ENCODE measurements at regions not wholly inside any gene's neighbourhood (a gene's known extent, or its start where the extent isn't known, plus 50 kb on each side); places are given as distances from the start of the nearest gene placed in this dataset.

DNA sequence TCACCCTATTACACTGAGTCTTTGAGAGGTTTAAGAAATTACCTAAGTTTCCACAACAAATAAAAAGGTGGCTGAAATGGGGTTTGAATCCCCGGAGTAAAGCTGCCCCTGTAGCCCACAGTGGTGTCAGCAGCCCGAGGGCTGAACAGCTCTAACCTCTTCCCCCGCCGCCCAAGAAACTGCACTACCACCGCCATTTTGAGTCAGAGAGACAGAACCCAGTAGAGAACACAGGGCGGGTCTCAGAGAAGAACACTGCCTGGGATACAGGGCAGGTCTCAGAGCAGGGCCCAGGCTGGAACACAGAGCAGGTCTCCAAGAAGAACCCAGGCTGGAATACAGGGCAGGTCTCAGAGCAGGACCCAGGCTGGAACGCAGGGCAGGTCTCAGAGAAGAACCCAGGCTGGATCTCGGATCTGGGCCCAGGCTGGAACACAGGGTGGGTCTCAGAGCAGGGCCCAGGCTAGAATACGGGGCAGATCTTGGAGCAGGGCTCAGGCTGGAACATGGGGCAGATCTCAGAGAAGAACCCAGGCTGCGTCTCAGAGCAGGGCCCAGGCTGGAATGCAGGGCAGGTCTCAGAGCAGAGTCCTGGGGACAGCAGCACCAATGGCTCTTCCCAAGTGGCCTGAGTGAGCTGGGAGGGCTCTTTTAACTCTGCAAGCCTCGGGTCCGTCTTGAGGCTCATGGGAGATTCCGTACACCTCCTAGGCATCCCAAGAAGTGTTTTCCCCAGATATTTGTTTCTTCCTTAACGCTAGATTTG lies 85.9 kb upstream of the LANCL2 start:
- ChIA-PET CTCF (interaction anchor here (2.1 kb wide), 1 partner anchor 135 kb away, joined by 11 read pairs; no protein-coding TSS in a partner anchor), POLR2A (ENCODE audit: unreplicated experiment) (no interaction called here)
- H2AK5ac ChIP-seq (ENCODE audit: low read depth, low read length), result no peak overlapping the region
- intact Hi-C loops (cut with micrococcal nuclease) (no loop called here), dilution Hi-C loops (cut with HindIII; ENCODE audit: low sequenced_read_pairs, unreplicated experiment) (no loop called here), in situ Hi-C loops (cut with MboI; ENCODE audit: low sequenced_read_pairs) (loop anchor here (5.0 to 25.0 kb wide), 4 partner anchors 133 to 808 kb away; partner anchors contain the start of genes MRPS17, NIPSNAP2 and PHKG1)
- H2BK20ac ChIP-seq (ENCODE audit: low read depth, low read length), result no peak overlapping the region
- no peak overlapping the region for H4K8ac ChIP-seq (ENCODE audit: low read depth in 2 of 2, low read length in 2 of 2)
- H4K20me1 ChIP-seq (ENCODE audit: insufficient read depth, low read length), result no peaks in the 10 kb centered on the region
- no peak overlapping the region for H3K56ac ChIP-seq (ENCODE audit: extremely low read depth, insufficient read depth, low read length)
- no TSS peak for BruUV-seq (replicated peaks)
- H3K27me3 ChIP-seq (ENCODE audit: control insufficient read depth, insufficient read depth, low read length), result peaks cover 25% of the 10 kb centered on the region
- ATAC-seq (ENCODE audit: low read depth) (no peak), DNase-seq (no peak)
- no peaks in the 10 kb centered on the region for H3K36me3 ChIP-seq (ENCODE audit: control insufficient read depth, insufficient read depth, low read length)
- no peak overlapping the region for H3K4me3 ChIP-seq (ENCODE audit: insufficient read depth, low read depth, low read length)
- no peak overlapping the region for H2BK15ac ChIP-seq (ENCODE audit: low read depth, low read length)
- no peaks in the 10 kb centered on the region for H3K9me1 ChIP-seq (ENCODE audit: insufficient read depth, low read length)
- no peak overlapping the region for H3K4me2 ChIP-seq (ENCODE audit: low read depth, low read length)
- H4K5ac ChIP-seq (ENCODE audit: low read depth, low read length), result no peak overlapping the region
- H2BK120ac ChIP-seq (ENCODE audit: low read depth, low read length), result no peak overlapping the region
- H2AK9ac ChIP-seq (replicated peaks; ENCODE audit: low read depth, low read length, poor library complexity), result peak overlapping the region; percentile 23
- H4K91ac ChIP-seq (ENCODE audit: insufficient read depth, low read depth, low read length), result no peak overlapping the region
- no peak overlapping the region for H2BK5ac ChIP-seq (ENCODE audit: low read depth, low read length, poor library complexity, severe bottlenecking)
- H3K23ac ChIP-seq (ENCODE audit: low read depth, low read length), result no peak overlapping the region
- no peak overlapping the region for H3K9ac ChIP-seq (ENCODE audit: low read depth, low read length)
- no peaks in the 10 kb centered on the region for H3K9me3 ChIP-seq (ENCODE audit: control insufficient read depth, insufficient read depth, low read length)
- H3K4ac ChIP-seq (ENCODE audit: low read depth, low read length), result no peak overlapping the region
- H2AFZ ChIP-seq (replicated peaks; ENCODE audit: low read length, poor library complexity), result no peak overlapping the region
- TF ChIP-seq RCOR1 (IDR thresholded peaks at IDR 0.05; ENCODE audit: insufficient replicate concordance, low read length) (no peak), POLR2A (IDR thresholded peaks at IDR 0.05; ENCODE audit: low read depth, low read length) (no peak), MAFK (IDR thresholded peaks at IDR 0.05; ENCODE audit: low read depth, low read length) (no peak), NFE2L2 (IDR thresholded peaks at IDR 0.05; ENCODE audit: low read depth, low read length) (no peak)
- TF ChIP-seq, protein P1, sequence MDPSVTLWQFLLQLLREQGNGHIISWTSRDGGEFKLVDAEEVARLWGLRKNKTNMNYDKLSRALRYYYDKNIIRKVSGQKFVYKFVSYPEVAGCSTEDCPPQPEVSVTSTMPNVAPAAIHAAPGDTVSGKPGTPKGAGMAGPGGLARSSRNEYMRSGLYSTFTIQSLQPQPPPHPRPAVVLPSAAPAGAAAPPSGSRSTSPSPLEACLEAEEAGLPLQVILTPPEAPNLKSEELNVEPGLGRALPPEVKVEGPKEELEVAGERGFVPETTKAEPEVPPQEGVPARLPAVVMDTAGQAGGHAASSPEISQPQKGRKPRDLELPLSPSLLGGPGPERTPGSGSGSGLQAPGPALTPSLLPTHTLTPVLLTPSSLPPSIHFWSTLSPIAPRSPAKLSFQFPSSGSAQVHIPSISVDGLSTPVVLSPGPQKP (IDR thresholded peaks at IDR 0.05; ENCODE audit: borderline replicate concordance, low read depth, low read length), result no peak
- TF ChIP-seq, protein P2, sequence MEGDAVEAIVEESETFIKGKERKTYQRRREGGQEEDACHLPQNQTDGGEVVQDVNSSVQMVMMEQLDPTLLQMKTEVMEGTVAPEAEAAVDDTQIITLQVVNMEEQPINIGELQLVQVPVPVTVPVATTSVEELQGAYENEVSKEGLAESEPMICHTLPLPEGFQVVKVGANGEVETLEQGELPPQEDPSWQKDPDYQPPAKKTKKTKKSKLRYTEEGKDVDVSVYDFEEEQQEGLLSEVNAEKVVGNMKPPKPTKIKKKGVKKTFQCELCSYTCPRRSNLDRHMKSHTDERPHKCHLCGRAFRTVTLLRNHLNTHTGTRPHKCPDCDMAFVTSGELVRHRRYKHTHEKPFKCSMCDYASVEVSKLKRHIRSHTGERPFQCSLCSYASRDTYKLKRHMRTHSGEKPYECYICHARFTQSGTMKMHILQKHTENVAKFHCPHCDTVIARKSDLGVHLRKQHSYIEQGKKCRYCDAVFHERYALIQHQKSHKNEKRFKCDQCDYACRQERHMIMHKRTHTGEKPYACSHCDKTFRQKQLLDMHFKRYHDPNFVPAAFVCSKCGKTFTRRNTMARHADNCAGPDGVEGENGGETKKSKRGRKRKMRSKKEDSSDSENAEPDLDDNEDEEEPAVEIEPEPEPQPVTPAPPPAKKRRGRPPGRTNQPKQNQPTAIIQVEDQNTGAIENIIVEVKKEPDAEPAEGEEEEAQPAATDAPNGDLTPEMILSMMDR (conservative IDR thresholded peaks at IDR 0.05; ENCODE audit: low read depth, low read length), result no peak
- TF ChIP-seq, protein P3, sequence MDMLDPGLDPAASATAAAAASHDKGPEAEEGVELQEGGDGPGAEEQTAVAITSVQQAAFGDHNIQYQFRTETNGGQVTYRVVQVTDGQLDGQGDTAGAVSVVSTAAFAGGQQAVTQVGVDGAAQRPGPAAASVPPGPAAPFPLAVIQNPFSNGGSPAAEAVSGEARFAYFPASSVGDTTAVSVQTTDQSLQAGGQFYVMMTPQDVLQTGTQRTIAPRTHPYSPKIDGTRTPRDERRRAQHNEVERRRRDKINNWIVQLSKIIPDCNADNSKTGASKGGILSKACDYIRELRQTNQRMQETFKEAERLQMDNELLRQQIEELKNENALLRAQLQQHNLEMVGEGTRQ (IDR thresholded peaks at IDR 0.05; ENCODE audit: low read depth, low read length), result no peak
- H3K4me1 ChIP-seq (ENCODE audit: control insufficient read depth, insufficient read depth, low read length), result no peaks in the 10 kb centered on the region
- no peaks in the 10 kb centered on the region for H3K79me1 ChIP-seq (ENCODE audit: low read depth in 1 of 2, low read length in 2 of 2)
- no peak overlapping the region for H3K18ac ChIP-seq (ENCODE audit: low read depth, low read length)
- 67% methylated on average over 6 of the region's 14 CpGs; no CpG with 5 or more reads in 1 of the 2 experiments for WGBS, 2 experiments (ENCODE audit: extremely low coverage in 2 of 2, insufficient read length in 1 of 2)
- H3K14ac ChIP-seq (replicated peaks; ENCODE audit: low read depth, low read length), result no peak overlapping the region
- H3K27ac ChIP-seq (ENCODE audit: insufficient read depth, low read length), result no peak overlapping the region

Data from IMR-90 (cell line).